Stomach (tissue), 8 donors: ENCODE measurements at regions not wholly inside any gene's neighbourhood (a gene's known extent, or its start where the extent isn't known, plus 50 kb on each side); places are given as distances from the start of the nearest gene placed in this dataset.

Experiments
- DNase-seq, 2 donors: peaks; one replicate each; pipeline versions ENCODE4 v3.0.0 to v3.0.0-alpha.2; 2013 to 2019
- H3K27ac ChIP-seq, 5 donors: fragments of 200-600 bp in 4 of 5; sonication (generic) in 4 of 5; one replicate each; pipeline ENCODE4 v1.5.1; 2013 to 2019; ENCODE audit warnings: mild to moderate bottlenecking in 1 of 5, moderate library complexity in 1 of 5
- H3K27me3 ChIP-seq, 3 donors: fragments of 200-600 bp; sonication (generic); one replicate each; pipeline ENCODE4 v1.5.1; 2017 to 2019; ENCODE audit warnings: mixed run types in 1 of 3
- H3K36me3 ChIP-seq, 4 donors: fragments of 200-600 bp; sonication (generic); 1 replicate in 3 of 4; 2 replicates in 1 of 4; pipeline ENCODE4 v1.5.1; 2016 to 2019
- H3K4me1 ChIP-seq, 4 donors: fragments of 200-600 bp; sonication (generic); one replicate each; pipeline ENCODE4 v1.5.1; 2016 to 2019
- H3K4me3 ChIP-seq, 4 donors: fragments of 200-600 bp; sonication (generic) in 3 of 4; one replicate each; pipeline ENCODE4 v1.5.1; 2016 to 2019; ENCODE audit warnings: mild to moderate bottlenecking in 1 of 4
- H3K9me3 ChIP-seq, 4 donors: fragments of 200-600 bp; sonication (generic); one replicate each; pipeline ENCODE4 v1.5.1; 2016 to 2019
- EP300 ChIP-seq: sonication (generic); formaldehyde crosslinking; IDR thresholded peaks from one replicate; pipeline ENCODE4 v1.6.1; 2017; ENCODE audit warnings: antibody characterized with exemption
- POLR2A ChIP-seq, 4 donors: fragments of 450-650 bp; IDR thresholded peaks; one replicate each; pipeline ENCODE4 v1.6.1; 2016; ENCODE audit warnings: antibody characterized with exemption in 4 of 4, control low read depth in 2 of 4, mild to moderate bottlenecking in 1 of 4, moderate library complexity in 1 of 4
- POLR2AphosphoS5 ChIP-seq, 3 donors: sonication (generic); formaldehyde crosslinking; IDR thresholded peaks; one replicate each; pipeline ENCODE4 v1.6.1; 2016; ENCODE audit warnings: antibody characterized with exemption in 3 of 3
- WGBS, 5 donors: extraction: QIAGEN DNeasy Blood & Tissue Kit in 3 of 5; methylation state at CpG; one replicate each; pipeline versions ENCODE4 v1.1.5 to v1.1.7; 2013 to 2018; 5-methylcytosine and 5-hydroxymethylcytosine counted together
- intact Hi-C: fragments of 100-400 bp; cut with DNase I; formaldehyde crosslinking; loops from one replicate; pipeline ENCODE4 v1.15.1; 2023; ENCODE audit warnings: low total_unique reads
- TF ChIP-seq, protein P1 (sequence below), 7 experiments: fragments of 450-650 bp in 4 of 7; fragments of 200-600 bp in 3 of 7; sonication (generic) in 3 of 7; IDR thresholded peaks; one replicate each; pipeline ENCODE4 v1.5.1; 2016 to 2019; ENCODE audit warnings: antibody characterized with exemption in 7 of 7, control low read depth in 2 of 7, mild to moderate bottlenecking in 1 of 7
- donor health status: healthy with polysubstance abuse.
- donor health status: Bipolar disorder and iron deficiency.
- donor health status: healthy.

DNA sequence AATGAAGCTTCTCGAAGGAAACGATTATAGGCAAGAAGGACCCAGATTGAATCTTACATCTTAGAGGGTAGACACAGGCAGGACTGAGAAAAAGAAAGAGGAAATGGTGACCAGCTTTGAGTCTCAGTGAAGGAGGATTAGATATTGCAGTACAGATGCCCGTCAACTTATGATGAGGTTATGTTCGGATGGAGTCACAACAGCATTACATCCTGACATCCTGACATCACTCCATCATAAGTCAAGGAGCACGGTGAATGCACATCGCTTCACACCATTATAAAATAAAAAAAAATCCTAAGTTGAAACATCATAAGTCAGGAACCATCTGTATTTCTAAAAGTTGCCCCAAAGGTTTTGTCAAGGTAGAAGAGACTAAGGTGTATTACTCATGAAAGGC lies 312.3 kb upstream of the PLXNA2 start:
- no peaks in the 10 kb centered on the region for H3K27me3 ChIP-seq
- no peaks in the 10 kb centered on the region for H3K4me1 ChIP-seq
- intact Hi-C loops: no loop called here
- H3K9me3 ChIP-seq: no peaks in the 10 kb centered on the region
- no peak for DNase-seq
- H3K4me3 ChIP-seq: no peak overlapping the region
- TF ChIP-seq, protein P1, sequence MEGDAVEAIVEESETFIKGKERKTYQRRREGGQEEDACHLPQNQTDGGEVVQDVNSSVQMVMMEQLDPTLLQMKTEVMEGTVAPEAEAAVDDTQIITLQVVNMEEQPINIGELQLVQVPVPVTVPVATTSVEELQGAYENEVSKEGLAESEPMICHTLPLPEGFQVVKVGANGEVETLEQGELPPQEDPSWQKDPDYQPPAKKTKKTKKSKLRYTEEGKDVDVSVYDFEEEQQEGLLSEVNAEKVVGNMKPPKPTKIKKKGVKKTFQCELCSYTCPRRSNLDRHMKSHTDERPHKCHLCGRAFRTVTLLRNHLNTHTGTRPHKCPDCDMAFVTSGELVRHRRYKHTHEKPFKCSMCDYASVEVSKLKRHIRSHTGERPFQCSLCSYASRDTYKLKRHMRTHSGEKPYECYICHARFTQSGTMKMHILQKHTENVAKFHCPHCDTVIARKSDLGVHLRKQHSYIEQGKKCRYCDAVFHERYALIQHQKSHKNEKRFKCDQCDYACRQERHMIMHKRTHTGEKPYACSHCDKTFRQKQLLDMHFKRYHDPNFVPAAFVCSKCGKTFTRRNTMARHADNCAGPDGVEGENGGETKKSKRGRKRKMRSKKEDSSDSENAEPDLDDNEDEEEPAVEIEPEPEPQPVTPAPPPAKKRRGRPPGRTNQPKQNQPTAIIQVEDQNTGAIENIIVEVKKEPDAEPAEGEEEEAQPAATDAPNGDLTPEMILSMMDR (IDR thresholded peaks at IDR 0.05): no peak
- TF ChIP-seq POLR2A (IDR thresholded peaks at IDR 0.05): no peak
- no peak for TF ChIP-seq EP300
- TF ChIP-seq POLR2AphosphoS5 (IDR thresholded peaks at IDR 0.05): no peak
- WGBS, 5 donors: 92 to 95% (median 93%) methylated on average over 6 of the region's 6 CpGs
- no peak overlapping the region for H3K27ac ChIP-seq
- no peaks in the 10 kb centered on the region for H3K36me3 ChIP-seq

GRCh38 chr1:208557046-208557722 lies 313.0 kb upstream of the PLXNA2 start:
- peak in 1 of 2 donors; percentile 47 for DNase-seq
- intact Hi-C loops: no loop called here
- Histone ChIP-seq H3K4me1 (no peaks in the 10 kb centered on the region), H3K27ac (no peak overlapping the region), H3K4me3 (no peak overlapping the region), H3K9me3 (no peaks in the 10 kb centered on the region), H3K36me3 (no peaks in the 10 kb centered on the region), H3K27me3 (no peaks in the 10 kb centered on the region)
- no peak for TF ChIP-seq EP300
- TF ChIP-seq POLR2A (IDR thresholded peaks at IDR 0.05): no peak
- TF ChIP-seq, protein P1 (IDR thresholded peaks at IDR 0.05): no peak
- no peak for TF ChIP-seq POLR2AphosphoS5 (IDR thresholded peaks at IDR 0.05)
- WGBS, 5 donors: 63 to 81% (median 78%) methylated on average over 2 of the region's 2 CpGs

DNA sequence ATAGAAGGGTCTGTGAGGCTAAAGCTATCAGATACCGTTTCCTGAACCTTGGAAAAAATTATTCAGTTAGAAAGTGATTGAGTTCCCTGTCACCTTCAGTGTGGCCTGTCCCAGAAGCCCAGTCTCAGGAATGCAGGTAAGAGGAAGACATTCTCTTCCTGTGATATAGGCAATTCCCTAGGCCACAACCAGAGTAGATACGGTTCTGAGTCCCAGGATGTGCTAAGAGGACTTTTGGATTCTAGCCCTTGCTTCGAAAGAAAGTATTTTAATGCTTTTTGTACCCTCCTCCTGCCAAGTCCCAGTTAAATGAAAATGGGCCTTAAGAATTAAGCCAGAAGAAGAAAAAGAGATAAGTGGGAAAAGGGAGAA lies 313.5 kb upstream of the PLXNA2 start:
- intact Hi-C loops: no loop called here
- WGBS, 5 donors: 58 to 71% (median 64%) methylated on average over 3 of the region's 3 CpGs
- H3K27me3 ChIP-seq: no peaks in the 10 kb centered on the region
- H3K4me3 ChIP-seq: no peak overlapping the region
- TF ChIP-seq EP300: no peak
- TF ChIP-seq, protein P1 (IDR thresholded peaks at IDR 0.05): no peak
- no peak for TF ChIP-seq POLR2A (IDR thresholded peaks at IDR 0.05)
- TF ChIP-seq POLR2AphosphoS5 (IDR thresholded peaks at IDR 0.05): no peak
- no peak for DNase-seq
- H3K27ac ChIP-seq: no peak overlapping the region
- no peaks in the 10 kb centered on the region for H3K36me3 ChIP-seq
- no peaks in the 10 kb centered on the region for H3K4me1 ChIP-seq
- H3K9me3 ChIP-seq: no peaks in the 10 kb centered on the region

DNA sequence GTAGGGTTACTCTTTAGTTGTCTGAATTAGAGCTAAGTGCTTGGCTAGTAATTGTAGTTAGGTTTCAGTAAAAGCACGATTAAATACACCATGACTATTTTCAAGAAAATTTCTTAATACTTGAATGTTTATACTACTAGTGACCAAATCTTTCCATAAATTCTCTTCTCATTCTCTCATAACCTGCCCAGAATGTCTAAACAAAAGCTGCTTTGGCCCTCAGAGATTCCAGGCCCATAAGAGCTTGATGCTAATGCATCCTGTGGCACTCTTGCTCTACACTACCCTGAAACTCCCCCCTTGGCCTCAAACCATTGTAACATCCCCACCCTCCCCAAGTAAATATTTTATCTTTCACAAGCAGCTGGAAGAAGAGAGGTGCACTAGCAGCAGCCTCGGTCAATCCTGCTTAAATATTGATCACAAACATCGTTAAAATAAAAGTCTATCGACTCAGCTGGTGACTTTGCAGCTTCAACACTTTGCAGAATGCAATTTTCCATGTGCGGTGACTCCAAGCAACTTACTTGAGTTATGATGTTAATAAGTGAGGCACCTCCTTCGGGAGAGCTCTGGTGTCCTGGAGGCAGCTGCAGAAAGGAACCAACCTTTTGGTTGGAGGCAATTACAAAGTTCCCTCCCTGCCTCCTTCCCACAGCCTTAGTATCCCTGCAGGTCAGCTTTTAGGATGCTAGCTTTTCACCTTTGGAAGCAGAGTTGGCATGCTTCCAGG lies 315.6 kb upstream of the PLXNA2 start:
- H3K4me1 ChIP-seq: no peaks in the 10 kb centered on the region
- no peak overlapping the region for H3K4me3 ChIP-seq
- H3K27me3 ChIP-seq: no peaks in the 10 kb centered on the region
- intact Hi-C loops: no loop called here
- no peaks in the 10 kb centered on the region for H3K9me3 ChIP-seq
- WGBS, 5 donors: 47 to 57% (median 51%) methylated on average over 6 of the region's 6 CpGs
- TF ChIP-seq POLR2A (IDR thresholded peaks at IDR 0.05) (no peak), EP300 (no peak), POLR2AphosphoS5 (IDR thresholded peaks at IDR 0.05) (no peak)
- TF ChIP-seq, protein P1 (IDR thresholded peaks at IDR 0.05): no peak
- no peak for DNase-seq
- H3K27ac ChIP-seq: no peak overlapping the region
- H3K36me3 ChIP-seq: no peaks in the 10 kb centered on the region
